BE2C (cell line): ENCODE measurements at regions not wholly inside any gene's neighbourhood (a gene's known extent, or its start where the extent isn't known, plus 50 kb on each side); places are given as distances from the start of the nearest gene placed in this dataset.

Experiments
- DNase-seq: peaks from one replicate; pipeline ENCODE4 v3.0.0-alpha.2; 2020
- H3K27me3 ChIP-seq: fragments of 250-450 bp; sonication (Bioruptor Pico); 2 replicates; pipeline ENCODE4 v1.5.1; 2020; ENCODE audit warnings: mild to moderate bottlenecking
- H3K36me3 ChIP-seq: fragments of 250-450 bp; sonication (Bioruptor Pico); 2 replicates; pipeline ENCODE4 v1.5.1; 2020; ENCODE audit warnings: mild to moderate bottlenecking
- H3K4me1 ChIP-seq: fragments of 250-450 bp; sonication (Bioruptor Pico); 2 replicates; pipeline ENCODE4 v1.5.1; 2020
- H3K4me3 ChIP-seq: 2 replicates; pipeline ENCODE4 v1.5.1; 2011; ENCODE audit warnings: low read depth, low read length
- H3K9me3 ChIP-seq: fragments of 250-450 bp; sonication (Bioruptor Pico); 2 replicates; pipeline ENCODE4 v1.5.1; 2020
- CTCF ChIP-seq: IDR thresholded peaks from 2 replicates; pipeline ENCODE4 v1.5.1; 2012; ENCODE audit warnings: mild to moderate bottlenecking, low read depth, low read length

- Histone ChIP-seq H3K36me3 (no peaks in the 10 kb centered on the region), H3K4me1 (peaks cover 7% of the 10 kb centered on the region), H3K27me3 (no peaks in the 10 kb centered on the region), H3K4me3 (no peak overlapping the region), H3K9me3 (no peaks in the 10 kb centered on the region)
- TF ChIP-seq CTCF, result no peak
- DNase-seq, result no peak
Observed at GRCh38 chr16:5382484-5382883, 284.9 kb upstream of the EEF2KMT start.

- no peaks in the 10 kb centered on the region for H3K9me3 ChIP-seq
- DNase-seq, result peak; percentile 65
- no peak overlapping the region for H3K4me3 ChIP-seq
- TF ChIP-seq CTCF, result no peak
- peaks cover 7% of the 10 kb centered on the region for H3K4me1 ChIP-seq
- H3K36me3 ChIP-seq, result no peaks in the 10 kb centered on the region
- H3K27me3 ChIP-seq, result no peaks in the 10 kb centered on the region
Observed at GRCh38 chr16:5381481-5381880, 283.9 kb upstream of the EEF2KMT start.

GRCh38 chr16:5379954-5380353 is 282.4 kb upstream of the EEF2KMT start:
- Histone ChIP-seq H3K4me3 (no peak overlapping the region), H3K36me3 (no peaks in the 10 kb centered on the region), H3K27me3 (no peaks in the 10 kb centered on the region), H3K4me1 (peaks cover 7% of the 10 kb centered on the region), H3K9me3 (no peaks in the 10 kb centered on the region)
- no peak for TF ChIP-seq CTCF
- DNase-seq, result no peak

- Histone ChIP-seq H3K36me3 (no peaks in the 10 kb centered on the region), H3K9me3 (no peaks in the 10 kb centered on the region), H3K4me1 (peaks cover 7% of the 10 kb centered on the region), H3K27me3 (no peaks in the 10 kb centered on the region), H3K4me3 (no peak overlapping the region)
- DNase-seq, result no peak
- no peak for TF ChIP-seq CTCF
Observed at GRCh38 chr16:5378531-5378930, 280.9 kb upstream of the EEF2KMT start.

GRCh38 chr16:5377280-5377898 is 279.8 kb upstream of the EEF2KMT start:
- no peaks in the 10 kb centered on the region for H3K27me3 ChIP-seq
- H3K36me3 ChIP-seq, result no peaks in the 10 kb centered on the region
- peaks cover 7% of the 10 kb centered on the region for H3K4me1 ChIP-seq
- no peaks in the 10 kb centered on the region for H3K9me3 ChIP-seq
- H3K4me3 ChIP-seq, result no peak overlapping the region
- TF ChIP-seq CTCF, result no peak
- no peak for DNase-seq

GRCh38 chr16:5374184-5374583 is 276.6 kb upstream of the EEF2KMT start:
- no peaks in the 10 kb centered on the region for H3K36me3 ChIP-seq
- no peak for DNase-seq
- TF ChIP-seq CTCF, result no peak
- H3K27me3 ChIP-seq, result no peaks in the 10 kb centered on the region
- H3K9me3 ChIP-seq, result no peaks in the 10 kb centered on the region
- H3K4me1 ChIP-seq, result no peaks in the 10 kb centered on the region; the same call in 1 of the 2 replicates
- no peak overlapping the region for H3K4me3 ChIP-seq
